ENCODE measurements at regions not wholly inside any gene's neighbourhood (a gene's known extent, or its start where the extent isn't known, plus 50 kb on each side); places are given as distances from the start of the nearest gene placed in this dataset.
"Not testable (repeated sequence)": the region's sequence is repeated elsewhere in the genome, so short reads cannot be mapped to it uniquely, and the experiment has no call there.

GRCh38 chr15:67944010-67944641 is 104.3 kb upstream of the RNU6-1 start:
- DNase-seq (ENCODE audit: low read depth): peak; percentile 42

- no peak for DNase-seq (ENCODE audit: low read depth)
Measured at GRCh38 chr15:67945131-67945530, 105.3 kb upstream of the RNU6-1 start.

GRCh38 chr15:67945951-67946700 is 106.3 kb upstream of the RNU6-1 start:
- DNase-seq (ENCODE audit: low read depth): peak; percentile 87

- no peak for DNase-seq (ENCODE audit: low read depth)
Measured at GRCh38 chr15:67946701-67947100, 106.9 kb upstream of the RNU6-1 start.

- DNase-seq (ENCODE audit: low read depth): no peak
Measured at GRCh38 chr15:67947254-67948039, 106.7 kb upstream of the PIAS1 start.

- no peak for DNase-seq (ENCODE audit: low read depth)
Measured at GRCh38 chr15:67948215-67948614, 105.9 kb upstream of the PIAS1 start.

- DNase-seq (ENCODE audit: low read depth): not testable (repeated sequence)
Measured at GRCh38 chr15:67951187-67951586, 102.9 kb upstream of the PIAS1 start.

GRCh38 chr15:67953299-67953698 is 100.8 kb upstream of the PIAS1 start:
- no peak for DNase-seq (ENCODE audit: low read depth)

- peak; percentile 58 for DNase-seq (ENCODE audit: low read depth)
Measured at GRCh38 chr15:67955252-67955651, 98.9 kb upstream of the PIAS1 start.

GRCh38 chr15:67957435-67958132 is 96.5 kb upstream of the PIAS1 start:
- DNase-seq (ENCODE audit: low read depth): peak; percentile 8

GRCh38 chr15:67967871-67968431 is 86.2 kb upstream of the PIAS1 start:
- peak; percentile 80 for DNase-seq (ENCODE audit: low read depth)

GRCh38 chr15:67968564-67968963 is 85.6 kb upstream of the PIAS1 start:
- no peak for DNase-seq (ENCODE audit: low read depth)

GRCh38 chr15:67968966-67969365 is 85.1 kb upstream of the PIAS1 start:
- DNase-seq (ENCODE audit: low read depth): no peak

- DNase-seq (ENCODE audit: low read depth): no peak
Measured at GRCh38 chr15:67969892-67970291, 84.2 kb upstream of the PIAS1 start.

GRCh38 chr15:67972377-67972776 is 81.7 kb upstream of the PIAS1 start:
- DNase-seq (ENCODE audit: low read depth): no peak

- DNase-seq (ENCODE audit: low read depth): no peak
Measured at GRCh38 chr15:67973846-67974245, 80.3 kb upstream of the PIAS1 start.

GRCh38 chr15:67976506-67977073 is 77.5 kb upstream of the PIAS1 start:
- DNase-seq (ENCODE audit: low read depth): no peak

GRCh38 chr15:67977414-67978089 is 76.6 kb upstream of the PIAS1 start:
- DNase-seq (ENCODE audit: low read depth): no peak

GRCh38 chr15:67979281-67979680 is 74.8 kb upstream of the PIAS1 start:
- no peak for DNase-seq (ENCODE audit: low read depth)

- no peak for DNase-seq (ENCODE audit: low read depth)
Measured at GRCh38 chr15:67980171-67980570, 73.9 kb upstream of the PIAS1 start.

All from EH (cell line).